ENCODE measurements at regions not wholly inside any gene's neighbourhood (a gene's known extent, or its start where the extent isn't known, plus 50 kb on each side); places are given as distances from the start of the nearest gene placed in this dataset.

DNA sequence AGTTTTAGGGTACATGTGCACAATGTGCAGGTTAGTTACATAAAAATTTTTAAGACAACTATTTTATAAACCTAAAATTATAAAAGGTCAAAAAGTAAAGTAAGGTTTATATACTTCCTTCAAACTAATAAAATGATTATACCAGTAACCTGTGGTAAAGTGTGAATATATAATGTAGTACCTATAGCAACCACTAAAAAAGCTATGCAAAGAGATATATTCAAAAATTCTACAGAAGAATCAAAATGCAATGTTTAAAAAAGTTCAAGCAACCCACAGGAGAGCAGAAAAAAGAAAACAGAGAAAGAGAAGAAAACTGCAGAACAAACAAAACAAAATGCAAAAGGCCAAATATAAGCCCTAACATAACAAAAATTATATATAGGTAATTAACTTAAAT lies 379.5 kb upstream of the GALNTL6 start:
- H3K4me2 ChIP-seq (ENCODE audit: low read length): no peak overlapping the region
- CTCF ChIA-PET: no interaction called here
- H3K36me3 ChIP-seq (ENCODE audit: low read depth, low read length): no peaks in the 10 kb centered on the region
- H3K9ac ChIP-seq (ENCODE audit: low read length): no peak overlapping the region
- DNase-seq (no peak), ATAC-seq (no peak)
- no peak overlapping the region for H2AFZ ChIP-seq (ENCODE audit: low read length)
- POLR2A ChIA-PET (ENCODE audit: unreplicated experiment): no interaction called here
- H3K4me3 ChIP-seq (ENCODE audit: low read length): no peak overlapping the region
- H3K27ac ChIP-seq (ENCODE audit: low read length): no peak overlapping the region
- no peaks in the 10 kb centered on the region for H3K9me2 ChIP-seq (replicated peaks; ENCODE audit: low read length)
- TF ChIP-seq EZH2 (IDR thresholded peaks at IDR 0.05; ENCODE audit: low read length, unreplicated experiment): no peak
- TF ChIP-seq, protein P1, sequence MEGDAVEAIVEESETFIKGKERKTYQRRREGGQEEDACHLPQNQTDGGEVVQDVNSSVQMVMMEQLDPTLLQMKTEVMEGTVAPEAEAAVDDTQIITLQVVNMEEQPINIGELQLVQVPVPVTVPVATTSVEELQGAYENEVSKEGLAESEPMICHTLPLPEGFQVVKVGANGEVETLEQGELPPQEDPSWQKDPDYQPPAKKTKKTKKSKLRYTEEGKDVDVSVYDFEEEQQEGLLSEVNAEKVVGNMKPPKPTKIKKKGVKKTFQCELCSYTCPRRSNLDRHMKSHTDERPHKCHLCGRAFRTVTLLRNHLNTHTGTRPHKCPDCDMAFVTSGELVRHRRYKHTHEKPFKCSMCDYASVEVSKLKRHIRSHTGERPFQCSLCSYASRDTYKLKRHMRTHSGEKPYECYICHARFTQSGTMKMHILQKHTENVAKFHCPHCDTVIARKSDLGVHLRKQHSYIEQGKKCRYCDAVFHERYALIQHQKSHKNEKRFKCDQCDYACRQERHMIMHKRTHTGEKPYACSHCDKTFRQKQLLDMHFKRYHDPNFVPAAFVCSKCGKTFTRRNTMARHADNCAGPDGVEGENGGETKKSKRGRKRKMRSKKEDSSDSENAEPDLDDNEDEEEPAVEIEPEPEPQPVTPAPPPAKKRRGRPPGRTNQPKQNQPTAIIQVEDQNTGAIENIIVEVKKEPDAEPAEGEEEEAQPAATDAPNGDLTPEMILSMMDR (conservative IDR thresholded peaks at IDR 0.05; ENCODE audit: low read depth, low read length): no peak
- TF ChIP-seq EZH2phosphoT487 (IDR thresholded peaks at IDR 0.05; ENCODE audit: borderline replicate concordance, low read length): no peak
- H3K9me3 ChIP-seq (ENCODE audit: low read length): no peaks in the 10 kb centered on the region
- H3K79me2 ChIP-seq (ENCODE audit: low read length): no peaks in the 10 kb centered on the region
- no peaks in the 10 kb centered on the region for H3K4me1 ChIP-seq (ENCODE audit: insufficient read depth, low read length)
- no peaks in the 10 kb centered on the region for H3K27me3 ChIP-seq (ENCODE audit: low read length)
- H3F3A ChIP-seq (ENCODE audit: low read length, unreplicated experiment): no peaks in the 10 kb centered on the region
- intact Hi-C loops (cut with micrococcal nuclease): no loop called here
- BruUV-seq (replicated peaks): no TSS peak
- H4K20me1 ChIP-seq (ENCODE audit: low read length): no peaks in the 10 kb centered on the region

DNA sequence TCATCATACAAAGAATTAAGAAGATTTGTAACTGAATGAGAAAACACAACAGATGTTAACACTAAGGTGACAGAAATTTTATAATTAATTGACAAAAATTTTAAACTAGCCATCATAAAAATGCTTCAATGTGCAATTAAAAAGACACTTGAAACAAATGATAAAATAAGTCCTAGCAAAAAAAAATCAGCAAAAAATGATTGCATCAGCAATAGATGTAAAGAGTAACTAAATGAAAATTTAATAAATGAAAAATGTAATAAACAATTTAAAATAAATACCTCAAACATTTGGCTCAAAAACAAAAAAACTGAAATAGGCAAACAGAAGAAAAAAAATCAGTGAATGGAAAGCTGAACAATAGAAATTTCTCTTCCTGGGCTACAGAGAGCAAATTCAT lies 380.7 kb upstream of the GALNTL6 start:
- no peaks in the 10 kb centered on the region for H3K9me2 ChIP-seq (replicated peaks; ENCODE audit: low read length)
- no peaks in the 10 kb centered on the region for H3K9me3 ChIP-seq (ENCODE audit: low read length)
- H3K36me3 ChIP-seq (ENCODE audit: low read depth, low read length): no peaks in the 10 kb centered on the region
- H3K27ac ChIP-seq (ENCODE audit: low read length): no peak overlapping the region
- H3K4me1 ChIP-seq (ENCODE audit: insufficient read depth, low read length): no peaks in the 10 kb centered on the region
- no peaks in the 10 kb centered on the region for H3K27me3 ChIP-seq (ENCODE audit: low read length)
- intact Hi-C loops (cut with micrococcal nuclease): no loop called here
- H2AFZ ChIP-seq (ENCODE audit: low read length): no peak overlapping the region
- no peak for ATAC-seq
- H3K79me2 ChIP-seq (ENCODE audit: low read length): no peaks in the 10 kb centered on the region
- H3F3A ChIP-seq (ENCODE audit: low read length, unreplicated experiment): no peaks in the 10 kb centered on the region
- CTCF ChIA-PET: no interaction called here
- TF ChIP-seq EZH2phosphoT487 (IDR thresholded peaks at IDR 0.05; ENCODE audit: borderline replicate concordance, low read length) (no peak), EZH2 (IDR thresholded peaks at IDR 0.05; ENCODE audit: low read length, unreplicated experiment) (no peak)
- TF ChIP-seq, protein P1 (conservative IDR thresholded peaks at IDR 0.05; ENCODE audit: low read depth, low read length): no peak
- POLR2A ChIA-PET (ENCODE audit: unreplicated experiment): no interaction called here
- H4K20me1 ChIP-seq (ENCODE audit: low read length): no peaks in the 10 kb centered on the region
- H3K4me2 ChIP-seq (ENCODE audit: low read length): no peak overlapping the region
- H3K4me3 ChIP-seq (ENCODE audit: low read length): no peak overlapping the region
- H3K9ac ChIP-seq (ENCODE audit: low read length): no peak overlapping the region
- no TSS peak for BruUV-seq (replicated peaks)
- DNase-seq: no peak

DNA sequence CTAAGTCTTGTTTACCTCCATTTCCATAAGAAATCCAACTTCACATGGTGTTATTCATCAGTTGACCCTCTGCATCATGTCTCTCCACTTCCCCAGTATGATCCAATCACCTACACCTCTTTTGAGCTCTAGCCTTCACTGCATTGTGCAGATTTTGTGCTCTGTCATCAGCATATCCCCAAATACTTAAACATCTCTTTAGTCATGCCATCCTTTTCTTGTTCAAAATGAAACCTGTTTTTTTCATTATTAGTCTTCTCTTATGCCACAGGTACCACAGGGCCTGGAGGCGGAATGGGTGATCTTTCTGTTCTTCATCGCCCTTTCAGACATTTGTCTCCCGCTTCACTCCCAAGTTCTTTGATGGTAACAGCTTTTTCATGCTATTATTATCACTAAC lies 382.7 kb upstream of the GALNTL6 start:
- Histone ChIP-seq H4K20me1 (ENCODE audit: low read length) (no peaks in the 10 kb centered on the region), H3K9me2 (replicated peaks; ENCODE audit: low read length) (no peaks in the 10 kb centered on the region), H3K9ac (ENCODE audit: low read length) (no peak overlapping the region), H3K4me3 (ENCODE audit: low read length) (no peak overlapping the region), H3K4me2 (ENCODE audit: low read length) (no peak overlapping the region), H3K9me3 (ENCODE audit: low read length) (no peaks in the 10 kb centered on the region), H3K4me1 (ENCODE audit: insufficient read depth, low read length) (no peaks in the 10 kb centered on the region), H3K27ac (ENCODE audit: low read length) (no peak overlapping the region), H3K79me2 (ENCODE audit: low read length) (no peaks in the 10 kb centered on the region), H3F3A (ENCODE audit: low read length, unreplicated experiment) (no peaks in the 10 kb centered on the region), H2AFZ (ENCODE audit: low read length) (no peak overlapping the region), H3K27me3 (ENCODE audit: low read length) (no peaks in the 10 kb centered on the region), H3K36me3 (ENCODE audit: low read depth, low read length) (no peaks in the 10 kb centered on the region)
- intact Hi-C loops (cut with micrococcal nuclease): no loop called here
- BruUV-seq (replicated peaks): no TSS peak
- TF ChIP-seq EZH2 (IDR thresholded peaks at IDR 0.05; ENCODE audit: low read length, unreplicated experiment): no peak
- TF ChIP-seq EZH2phosphoT487 (IDR thresholded peaks at IDR 0.05; ENCODE audit: borderline replicate concordance, low read length): no peak
- TF ChIP-seq, protein P1 (conservative IDR thresholded peaks at IDR 0.05; ENCODE audit: low read depth, low read length): no peak
- DNase-seq (no peak), ATAC-seq (no peak)
- CTCF ChIA-PET: no interaction called here
- POLR2A ChIA-PET (ENCODE audit: unreplicated experiment): no interaction called here
